NCI-H1436 (cell line): ENCODE measurements at regions not wholly inside any gene's neighbourhood (a gene's known extent, or its start where the extent isn't known, plus 50 kb on each side); places are given as distances from the start of the nearest gene placed in this dataset.
A peak's percentile ranks its signal among the peaks of the same experiment; 100 is the strongest.

Experiments
- DNase-seq: peaks from one replicate; lab custom pipeline; 2025; lab: John Stamatoyannopoulos, UW

GRCh38 chr18:46321955-46322354, 217.8 kb downstream of the HAUS1 start:
- no peak for DNase-seq

DNA sequence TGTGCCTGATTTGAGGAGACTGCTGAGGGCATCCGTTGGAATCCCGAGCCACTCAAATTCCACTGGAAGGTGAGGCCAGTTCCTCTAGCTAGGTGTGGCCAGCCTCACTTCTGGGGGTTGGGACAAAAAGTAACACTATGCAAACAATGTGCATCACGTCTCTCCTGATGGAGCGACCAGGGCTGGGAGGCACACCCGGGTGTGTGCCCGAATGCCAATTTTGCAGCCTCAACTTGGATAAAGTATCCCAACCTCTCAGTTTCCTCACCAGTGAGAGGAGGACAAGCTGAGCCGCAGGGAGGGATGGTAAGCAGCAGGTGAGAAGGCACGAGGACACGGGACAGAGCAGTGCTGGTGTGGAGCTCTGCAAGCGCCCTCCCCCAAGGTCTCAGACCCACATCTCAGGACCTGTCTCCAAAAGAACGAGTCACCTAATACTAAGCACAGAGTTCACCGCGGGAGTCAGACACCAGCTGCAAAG, 218.3 kb downstream of the HAUS1 start:
- no peak for DNase-seq

GRCh38 chr18:46322941-46323340, 218.8 kb downstream of the HAUS1 start:
- DNase-seq, result no peak

DNA sequence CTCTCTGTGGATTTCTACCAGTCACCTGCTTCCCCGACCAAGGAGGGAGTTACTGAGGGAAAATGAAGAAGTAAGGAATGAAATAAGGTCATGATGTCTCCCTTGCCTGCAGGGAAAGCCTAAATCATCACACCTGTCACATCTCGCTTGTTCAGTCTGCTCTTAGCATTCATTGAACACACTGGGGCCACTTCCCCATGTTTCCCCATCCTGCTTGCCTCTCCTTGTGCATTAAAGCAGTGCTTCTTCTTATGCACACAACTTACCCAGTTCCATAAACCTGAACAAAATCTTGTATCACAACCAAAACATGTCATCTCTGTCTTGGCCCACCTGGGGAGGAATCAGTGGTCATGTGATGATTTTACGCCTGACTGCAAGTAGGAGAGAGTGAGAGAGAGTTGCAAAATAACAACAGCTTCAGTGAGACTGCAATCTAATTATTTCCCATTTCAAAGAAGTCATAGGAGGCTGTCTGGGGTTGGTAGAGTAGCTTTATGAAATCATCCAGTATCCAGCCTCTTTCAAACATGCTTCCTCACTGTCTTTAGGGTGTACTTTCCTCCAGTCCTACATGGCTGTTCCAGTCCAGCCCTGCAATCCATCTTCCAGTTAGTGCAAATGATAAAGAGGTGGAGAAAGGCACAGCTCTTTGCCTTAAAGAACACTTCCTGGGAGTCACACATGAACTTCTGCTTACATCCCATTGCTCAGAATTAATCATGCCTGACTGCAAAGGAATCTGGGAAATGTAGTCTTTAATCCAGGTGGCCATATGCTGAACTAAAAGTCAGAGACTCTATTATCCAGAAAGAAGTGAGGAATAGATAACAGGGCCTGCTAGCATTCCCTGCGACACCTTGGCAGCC, 220.1 kb downstream of the HAUS1 start:
- DNase-seq, result no peak

- no peak for DNase-seq
Observed at GRCh38 chr18:46325895-46326294, 221.7 kb downstream of the HAUS1 start.

GRCh38 chr18:46329736-46330246, 225.6 kb downstream of the HAUS1 start:
- DNase-seq, result no peak

- no peak for DNase-seq
Observed at GRCh38 chr18:46331316-46331715, 227.1 kb downstream of the HAUS1 start.

GRCh38 chr18:46332286-46332801, 228.2 kb downstream of the HAUS1 start:
- no peak for DNase-seq

DNA sequence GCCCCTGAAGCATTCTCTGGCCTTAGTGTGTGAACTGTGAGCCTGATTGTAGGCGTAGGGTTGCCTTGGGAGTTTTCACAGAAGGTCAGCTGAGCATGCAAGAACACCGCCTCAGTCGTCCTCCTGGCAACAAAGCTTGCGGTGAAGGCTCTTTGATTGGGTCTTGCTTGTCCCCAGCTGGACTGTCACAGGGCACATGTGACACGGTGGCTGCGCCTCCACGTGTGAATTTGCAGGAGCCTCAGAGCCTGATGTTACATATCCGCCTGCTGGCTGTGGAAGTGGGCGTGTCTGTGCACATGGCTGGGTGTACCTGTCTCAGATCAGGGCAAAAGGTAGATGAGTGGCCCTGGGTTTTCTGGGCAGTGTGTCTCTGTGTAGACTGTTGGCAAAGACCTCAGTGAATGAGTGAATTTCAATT, 228.7 kb downstream of the HAUS1 start:
- DNase-seq, result no peak

DNA sequence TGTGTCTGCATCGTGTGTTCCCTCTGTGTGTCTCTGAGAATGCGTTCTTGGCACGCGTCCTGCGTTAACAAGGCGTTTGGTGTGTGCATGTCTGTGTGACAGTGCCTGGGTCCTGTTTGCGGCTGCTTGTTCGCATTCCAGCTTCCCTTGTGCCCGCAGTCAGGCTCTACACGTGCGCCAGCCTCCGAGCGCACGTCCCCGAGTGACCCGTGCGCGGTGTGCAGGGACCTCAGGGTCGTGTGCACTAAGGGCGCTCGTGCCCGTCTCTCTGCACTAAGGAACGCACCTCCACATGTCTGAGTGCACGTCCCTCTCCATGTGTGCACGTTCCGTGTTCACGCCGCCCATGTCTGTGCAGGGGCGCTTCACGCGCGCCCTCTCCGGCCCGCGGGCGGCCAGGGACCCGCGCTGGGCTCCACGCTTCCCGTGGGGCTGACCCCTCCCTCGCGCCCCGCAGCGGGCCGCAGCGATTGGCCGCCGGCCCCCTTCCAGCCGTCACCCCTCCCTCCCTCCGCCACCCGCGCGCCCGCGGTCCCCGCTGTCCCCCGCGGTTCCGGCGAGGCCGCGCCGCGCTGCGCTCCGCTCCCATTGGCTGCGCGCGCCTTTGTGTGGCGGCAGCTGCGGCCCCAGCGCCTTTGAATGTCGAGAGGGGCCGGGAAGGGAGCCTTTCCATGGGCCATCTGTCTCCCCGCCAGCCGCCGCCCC, 229.4 kb downstream of the HAUS1 start:
- peak; percentile 62 for DNase-seq

GRCh38 chr18:46334868-46335281, 230.7 kb downstream of the HAUS1 start:
- peak; percentile 20 for DNase-seq

- DNase-seq, result no peak
Observed at GRCh38 chr18:46335534-46336101, 231.4 kb downstream of the HAUS1 start.

- no peak for DNase-seq
Observed at GRCh38 chr18:46336278-46337111, 232.3 kb downstream of the HAUS1 start.

DNA sequence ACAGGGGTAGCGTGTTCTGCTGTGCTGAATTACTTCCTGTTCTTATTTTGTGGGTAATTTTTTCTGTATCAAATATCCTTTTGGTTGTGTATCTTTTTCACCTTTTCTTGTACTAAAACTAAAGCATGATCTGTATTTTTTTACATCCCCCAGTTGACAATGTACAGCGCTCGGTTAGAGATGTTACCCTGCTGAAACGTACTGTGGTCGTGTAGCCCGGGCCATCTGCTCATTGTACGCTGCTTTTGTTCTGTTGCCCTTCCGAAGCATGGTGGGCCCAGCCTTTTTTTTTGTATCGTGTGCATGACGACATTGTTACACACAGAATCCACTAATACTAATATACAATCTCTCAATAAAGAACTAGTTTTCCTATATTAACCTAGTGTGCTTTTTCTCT, 233.1 kb downstream of the HAUS1 start:
- no peak for DNase-seq

- no peak for DNase-seq
Observed at GRCh38 chr18:46338205-46338604, 234.0 kb downstream of the HAUS1 start.

DNA sequence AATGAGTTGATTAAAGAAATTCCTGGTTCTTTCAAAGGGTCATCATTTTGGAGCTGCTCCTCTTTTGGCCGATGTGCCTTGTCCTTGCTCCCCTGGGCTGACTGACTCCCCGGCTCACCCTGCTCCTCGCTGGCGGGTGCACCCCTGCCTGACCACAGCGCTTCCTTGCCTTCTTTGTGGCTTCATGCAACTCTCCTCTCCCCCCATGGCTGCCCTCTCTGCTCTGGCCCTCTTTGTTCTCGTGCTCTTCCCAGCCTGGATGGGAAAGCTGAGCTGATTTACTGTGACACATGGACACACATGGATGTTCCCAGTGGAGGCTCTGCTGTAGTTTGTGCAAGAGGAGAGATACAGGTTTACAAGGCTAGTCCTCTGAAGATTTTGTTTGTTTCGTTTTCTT, 234.6 kb downstream of the HAUS1 start:
- no peak for DNase-seq

DNA sequence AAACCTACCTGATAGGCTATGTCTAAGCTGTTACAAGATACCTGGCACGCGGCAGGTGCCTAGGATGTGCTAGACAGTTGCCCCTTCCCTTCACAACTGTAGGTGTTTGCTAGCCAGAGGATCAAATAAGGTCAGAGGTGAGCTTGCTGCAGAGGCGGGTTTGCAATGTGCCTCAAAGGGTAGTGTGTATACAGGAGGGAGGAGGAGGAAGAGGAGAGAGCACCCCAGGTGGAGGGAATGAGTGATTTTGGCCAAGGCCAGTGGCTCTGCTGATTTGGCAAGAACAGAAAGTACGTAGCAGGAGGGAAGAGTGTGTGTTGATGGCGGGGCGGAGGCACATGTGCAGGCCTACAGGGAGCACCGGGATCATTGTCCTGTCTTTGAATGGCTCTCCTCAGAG, 236.5 kb downstream of the HAUS1 start:
- no peak for DNase-seq

GRCh38 chr18:46341986-46342525, 237.9 kb downstream of the HAUS1 start:
- no peak for DNase-seq

DNA sequence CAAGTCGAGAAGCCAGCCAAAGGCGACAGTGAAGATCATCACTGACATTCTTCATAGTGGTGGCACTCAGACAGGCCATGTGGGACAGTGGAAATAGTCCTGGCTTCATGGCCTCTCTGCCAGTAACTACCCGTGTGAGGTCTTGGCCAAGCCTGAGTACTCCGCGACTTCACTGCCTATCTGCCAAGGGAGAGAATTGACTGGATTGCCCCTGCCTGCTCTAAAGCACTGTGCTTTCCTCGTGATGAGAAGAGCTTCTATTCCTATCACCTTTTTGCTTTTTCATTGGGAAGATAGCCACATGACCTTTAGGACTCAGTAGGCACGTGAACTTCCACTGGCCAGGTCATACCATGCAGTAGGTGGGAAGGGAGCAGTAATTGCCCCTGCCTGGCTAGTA, 239.3 kb downstream of the HAUS1 start:
- no peak for DNase-seq

GRCh38 chr18:46343931-46344372, 239.8 kb downstream of the HAUS1 start:
- no peak for DNase-seq
